Spleen (tissue), 7 donors: ENCODE measurements at regions not wholly inside any gene's neighbourhood (a gene's known extent, or its start where the extent isn't known, plus 50 kb on each side); places are given as distances from the start of the nearest gene placed in this dataset.

Experiments used
- POLR2AphosphoS5 ChIP-seq, 3 donors: sonication (generic); formaldehyde crosslinking; IDR thresholded peaks; one replicate each; pipeline ENCODE4 v1.5.1; 2017; ENCODE audit warnings: antibody characterized with exemption in 3 of 3
- TF ChIP-seq, protein P1 (sequence below), 11 experiments: fragments of 200-600 bp in 7 of 11; fragments of 450-650 bp in 4 of 11; sonication (generic) in 4 of 11; IDR thresholded peaks in 8 of 11; conservative IDR thresholded peaks in 3 of 11; 1 replicate in 7 of 11; 2 replicates in 4 of 11; pipeline versions ENCODE4 v1.4.0 to v1.8.0; 2016 to 2021; ENCODE audit warnings: antibody characterized with exemption in 11 of 11, inconsistent platforms in 4 of 11, mild to moderate bottlenecking in 1 of 11
- donor health status: DM: no; HTN: no; CAD: no; lungs with moderate emphysema.
- donor health status: DM: no; HTN: no; CAD: no.
- donor health status: DM: no; HTN: no; CAD: no.

DNA sequence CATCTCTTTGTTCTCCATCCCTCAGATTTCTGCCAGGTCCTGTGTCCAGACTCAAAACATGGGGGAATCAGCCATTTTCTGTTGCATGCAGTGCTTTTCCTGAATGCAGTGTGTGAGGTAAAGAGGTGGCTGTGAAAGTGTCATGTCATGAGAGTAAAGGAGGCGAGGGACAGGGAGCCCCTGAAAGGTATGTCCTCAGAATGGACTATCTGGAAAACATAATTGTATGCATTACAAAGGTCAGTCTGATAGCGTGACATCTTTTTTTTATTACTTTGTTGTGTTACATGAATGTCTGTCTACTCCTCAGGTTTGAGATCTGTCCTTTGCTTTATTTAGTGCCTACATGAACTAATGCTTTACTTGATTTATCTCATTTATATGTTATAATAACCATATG lies 239.1 kb downstream of the MAN2A1 start:
- TF ChIP-seq POLR2AphosphoS5 (IDR thresholded peaks at IDR 0.05) = no peak
- TF ChIP-seq, protein P1, sequence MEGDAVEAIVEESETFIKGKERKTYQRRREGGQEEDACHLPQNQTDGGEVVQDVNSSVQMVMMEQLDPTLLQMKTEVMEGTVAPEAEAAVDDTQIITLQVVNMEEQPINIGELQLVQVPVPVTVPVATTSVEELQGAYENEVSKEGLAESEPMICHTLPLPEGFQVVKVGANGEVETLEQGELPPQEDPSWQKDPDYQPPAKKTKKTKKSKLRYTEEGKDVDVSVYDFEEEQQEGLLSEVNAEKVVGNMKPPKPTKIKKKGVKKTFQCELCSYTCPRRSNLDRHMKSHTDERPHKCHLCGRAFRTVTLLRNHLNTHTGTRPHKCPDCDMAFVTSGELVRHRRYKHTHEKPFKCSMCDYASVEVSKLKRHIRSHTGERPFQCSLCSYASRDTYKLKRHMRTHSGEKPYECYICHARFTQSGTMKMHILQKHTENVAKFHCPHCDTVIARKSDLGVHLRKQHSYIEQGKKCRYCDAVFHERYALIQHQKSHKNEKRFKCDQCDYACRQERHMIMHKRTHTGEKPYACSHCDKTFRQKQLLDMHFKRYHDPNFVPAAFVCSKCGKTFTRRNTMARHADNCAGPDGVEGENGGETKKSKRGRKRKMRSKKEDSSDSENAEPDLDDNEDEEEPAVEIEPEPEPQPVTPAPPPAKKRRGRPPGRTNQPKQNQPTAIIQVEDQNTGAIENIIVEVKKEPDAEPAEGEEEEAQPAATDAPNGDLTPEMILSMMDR (IDR thresholded peaks at IDR 0.05 in 8 of 11, conservative IDR thresholded peaks at IDR 0.05 in 3 of 11) = no peak
